CD4-positive, alpha-beta T cell (primary cell): ENCODE measurements at regions not wholly inside any gene's neighbourhood (a gene's known extent, or its start where the extent isn't known, plus 50 kb on each side); places are given as distances from the start of the nearest gene placed in this dataset.

Source experiments
- ATAC-seq: fragments of 200-7000 bp; cut with Tn5 transposase; one replicate; pipeline ENCODE4 v1.10.0; 2022; ENCODE audit warnings: mild to moderate bottlenecking; ENCODE audit not compliant: poor library complexity
- CTCF ChIA-PET: fragments of 350-600 bp; sonication (Branson Sonifier 250); formaldehyde crosslinking; loops from one replicate; lab custom pipeline; 2021; ENCODE audit warnings: antibody characterized with exemption, inconsistent platforms; lab: Charles Lee
- POLR2A ChIA-PET: fragments of 350-600 bp; sonication (Branson Sonifier 250); formaldehyde crosslinking; loops from one replicate; lab custom pipeline; 2021; ENCODE audit warnings: antibody characterized with exemption, inconsistent platforms; lab: Charles Lee
- DNase-seq, 14 experiments: peaks; one replicate each; pipeline ENCODE4 v3.0.0-alpha.2; 2013 to 2020; ENCODE audit warnings: mixed read lengths in 2 of 14
- H3K27ac ChIP-seq, 2 donors: one replicate each; pipeline versions ENCODE4 v1.5.1 to v1.7.0; 2013; ENCODE audit warnings: low read length in 2 of 2, low read depth in 1 of 2, mild to moderate bottlenecking in 1 of 2
- H3K27me3 ChIP-seq, 2 experiments: 1 replicate in 1 of 2; 2 replicates in 1 of 2; pipeline versions ENCODE4 v1.6.1 to v1.7.0; 2013; ENCODE audit warnings: low read length in 2 of 2, control low read depth in 1 of 2, mild to moderate bottlenecking in 1 of 2, moderate library complexity in 1 of 2; ENCODE audit not compliant: insufficient read depth in 2 of 2, control insufficient read depth in 1 of 2
- H3K36me3 ChIP-seq: one replicate; pipeline ENCODE4 v1.6.1; 2013; ENCODE audit warnings: low read length, control low read depth; ENCODE audit not compliant: insufficient read depth
- H3K4me1 ChIP-seq: one replicate; pipeline ENCODE4 v1.6.1; 2013; ENCODE audit warnings: low read length, control low read depth; ENCODE audit not compliant: insufficient read depth
- H3K4me3 ChIP-seq: one replicate; pipeline ENCODE4 v1.5.1; 2013; ENCODE audit warnings: mild to moderate bottlenecking, low read length, moderate library complexity
- H3K9me3 ChIP-seq, 2 experiments: 1 replicate in 1 of 2; 2 replicates in 1 of 2; pipeline versions ENCODE4 v1.6.1 to v1.7.0; 2013; ENCODE audit warnings: low read length in 2 of 2, mild to moderate bottlenecking in 2 of 2, control low read depth in 1 of 2, moderate library complexity in 1 of 2; ENCODE audit not compliant: control insufficient read depth in 1 of 2, insufficient read depth in 1 of 2
- H3K27ac Mint-ChIP-seq: one replicate; pipeline ENCODE4 v1.8.0; 2020; ENCODE audit warnings: mixed read lengths
- H3K27me3 Mint-ChIP-seq: one replicate; pipeline ENCODE4 v1.8.0; 2021; ENCODE audit warnings: mixed read lengths
- H3K36me3 Mint-ChIP-seq: one replicate; pipeline ENCODE4 v1.8.0; 2021; ENCODE audit warnings: low read depth, mixed read lengths
- H3K4me1 Mint-ChIP-seq: one replicate; pipeline ENCODE4 v1.8.0; 2021; ENCODE audit warnings: low read depth, mixed read lengths
- H3K4me3 Mint-ChIP-seq: one replicate; pipeline ENCODE4 v1.8.0; 2020; ENCODE audit warnings: mild to moderate bottlenecking, mixed read lengths
- H3K9me3 Mint-ChIP-seq: one replicate; pipeline ENCODE4 v1.8.0; 2020; ENCODE audit warnings: mixed read lengths
- CTCF ChIP-seq: fragments of 200-600 bp; IDR thresholded peaks from one replicate; pipeline ENCODE4 v1.8.0; 2022; ENCODE audit warnings: antibody characterized with exemption, mild to moderate bottlenecking
- intact Hi-C, 2 experiments: fragments of 100-400 bp; cut with DNase I in 1 of 2; cut with micrococcal nuclease in 1 of 2; formaldehyde crosslinking; loops; one replicate each; pipeline versions ENCODE4 v1.15.1 to v1.9.0; 2023 to 2025; cut with DNase I, micrococcal nuclease

GRCh38 chr13:82749551-82749950 is 1132.7 kb downstream of the SLITRK1 start:
- no peaks in the 10 kb centered on the region for H3K36me3 Mint-ChIP-seq

GRCh38 chr13:82747958-82748357 is 1134.3 kb downstream of the SLITRK1 start:
- H3K36me3 Mint-ChIP-seq, result no peaks in the 10 kb centered on the region
- intact Hi-C loops, result no loop called here

More at GRCh38 chr13:82749551-82749950, 1132.7 kb downstream of the SLITRK1 start:
- Mint-ChIP-seq H3K27me3 (no peaks in the 10 kb centered on the region), H3K27ac (no peak overlapping the region), H3K9me3 (no peaks in the 10 kb centered on the region), H3K4me1 (no peaks in the 10 kb centered on the region), H3K4me3 (no peak overlapping the region)
- Histone ChIP-seq H3K4me3 (no peak overlapping the region), H3K36me3 (no peaks in the 10 kb centered on the region), H3K27ac (no peak overlapping the region), H3K4me1 (no peaks in the 10 kb centered on the region), H3K27me3 (no peaks in the 10 kb centered on the region), H3K9me3 (no peaks in the 10 kb centered on the region)
- DNase-seq, result no peak
- POLR2A ChIA-PET, result no interaction called here
- CTCF ChIA-PET, result no interaction called here
- TF ChIP-seq CTCF, result no peak
- intact Hi-C loops, result no loop called here
- no peak for ATAC-seq

GRCh38 chr13:82747291-82747690 is 1135.0 kb downstream of the SLITRK1 start:
- Histone ChIP-seq H3K36me3 (no peaks in the 10 kb centered on the region), H3K4me1 (no peaks in the 10 kb centered on the region), H3K4me3 (no peak overlapping the region), H3K27ac (no peak overlapping the region), H3K9me3 (no peaks in the 10 kb centered on the region), H3K27me3 (no peaks in the 10 kb centered on the region)
- no peaks in the 10 kb centered on the region for H3K9me3 Mint-ChIP-seq
- no peaks in the 10 kb centered on the region for H3K36me3 Mint-ChIP-seq
- ChIA-PET POLR2A (no interaction called here), CTCF (no interaction called here)
- no peaks in the 10 kb centered on the region for H3K4me1 Mint-ChIP-seq
- H3K27ac Mint-ChIP-seq, result no peak overlapping the region
- ATAC-seq, result no peak
- H3K27me3 Mint-ChIP-seq, result no peaks in the 10 kb centered on the region
- intact Hi-C loops, result no loop called here
- TF ChIP-seq CTCF, result no peak
- DNase-seq, result no peak
- H3K4me3 Mint-ChIP-seq, result no peak overlapping the region

More at GRCh38 chr13:82747958-82748357, 1134.3 kb downstream of the SLITRK1 start:
- Mint-ChIP-seq H3K27ac (no peak overlapping the region), H3K4me3 (no peak overlapping the region), H3K4me1 (no peaks in the 10 kb centered on the region), H3K27me3 (no peaks in the 10 kb centered on the region), H3K9me3 (no peaks in the 10 kb centered on the region)
- Histone ChIP-seq H3K36me3 (no peaks in the 10 kb centered on the region), H3K4me1 (no peaks in the 10 kb centered on the region), H3K27ac (no peak overlapping the region), H3K9me3 (no peaks in the 10 kb centered on the region), H3K4me3 (no peak overlapping the region), H3K27me3 (no peaks in the 10 kb centered on the region)
- ChIA-PET POLR2A (no interaction called here), CTCF (no interaction called here)
- no peak for ATAC-seq
- TF ChIP-seq CTCF, result no peak
- no peak for DNase-seq
